NCI-H2227 (cell line): ENCODE measurements at regions not wholly inside any gene's neighbourhood (a gene's known extent, or its start where the extent isn't known, plus 50 kb on each side); places are given as distances from the start of the nearest gene placed in this dataset.

Source experiments
- DNase-seq: peaks from one replicate; lab custom pipeline; 2025; ENCODE audit not compliant: unreplicated experiment; lab: John Stamatoyannopoulos, UW

DNA sequence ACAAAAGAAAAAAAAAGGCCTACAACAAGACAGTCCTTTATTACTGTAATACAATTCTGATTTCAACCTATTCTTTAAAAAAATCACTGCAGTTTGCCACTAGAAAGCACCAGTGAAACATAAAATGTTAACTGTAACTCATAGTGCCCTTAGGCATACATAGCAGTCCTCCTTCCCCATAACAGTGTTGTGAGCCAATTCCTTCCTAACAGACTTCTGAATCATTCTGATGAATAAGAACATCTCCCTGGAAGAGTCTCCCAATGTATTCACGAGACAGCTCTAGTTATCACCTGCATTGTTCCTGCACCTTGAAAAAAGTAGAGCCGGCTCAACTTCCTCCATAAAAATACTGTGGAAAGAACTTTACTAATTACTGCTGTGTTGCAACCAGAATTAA is 213.6 kb upstream of the FSCB start:
- no peak for DNase-seq

DNA sequence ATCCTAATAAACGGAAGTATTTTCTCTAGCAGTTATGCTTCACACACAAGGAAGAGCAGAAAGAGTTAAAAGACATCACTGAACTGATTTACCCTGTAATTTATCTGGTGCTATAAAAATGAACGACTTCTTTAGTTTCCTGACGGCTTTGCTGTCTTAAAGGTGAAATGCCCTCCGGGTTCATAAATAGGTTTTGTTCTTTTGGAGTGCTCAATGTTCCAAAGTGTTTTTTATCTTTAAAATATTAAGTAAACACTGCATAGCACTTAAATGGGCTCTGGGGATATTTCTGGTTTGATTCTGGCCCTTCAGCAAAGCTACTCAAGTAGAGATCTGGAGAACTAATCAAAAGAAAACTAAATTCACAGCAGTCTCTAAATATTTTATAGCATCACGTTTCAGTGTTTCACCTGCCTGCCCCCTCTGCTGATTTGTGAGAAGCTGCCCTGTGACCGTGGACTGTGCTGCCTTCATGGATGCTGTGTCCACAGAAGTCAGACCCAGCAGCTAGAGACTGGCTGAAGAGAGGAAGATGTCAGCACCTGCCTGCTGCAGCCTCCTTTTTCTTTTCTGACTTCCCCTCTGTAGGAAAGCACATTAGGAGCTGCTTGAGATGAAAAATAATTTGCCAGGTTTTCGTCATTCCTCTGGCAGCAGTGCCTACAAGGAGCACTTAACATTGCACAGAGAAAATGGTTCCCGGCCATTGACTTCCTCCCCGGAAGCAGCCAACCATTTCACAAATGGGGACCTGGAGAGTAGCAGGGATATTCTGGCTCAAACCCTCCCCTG is 205.1 kb upstream of the FSCB start:
- no peak for DNase-seq

DNA sequence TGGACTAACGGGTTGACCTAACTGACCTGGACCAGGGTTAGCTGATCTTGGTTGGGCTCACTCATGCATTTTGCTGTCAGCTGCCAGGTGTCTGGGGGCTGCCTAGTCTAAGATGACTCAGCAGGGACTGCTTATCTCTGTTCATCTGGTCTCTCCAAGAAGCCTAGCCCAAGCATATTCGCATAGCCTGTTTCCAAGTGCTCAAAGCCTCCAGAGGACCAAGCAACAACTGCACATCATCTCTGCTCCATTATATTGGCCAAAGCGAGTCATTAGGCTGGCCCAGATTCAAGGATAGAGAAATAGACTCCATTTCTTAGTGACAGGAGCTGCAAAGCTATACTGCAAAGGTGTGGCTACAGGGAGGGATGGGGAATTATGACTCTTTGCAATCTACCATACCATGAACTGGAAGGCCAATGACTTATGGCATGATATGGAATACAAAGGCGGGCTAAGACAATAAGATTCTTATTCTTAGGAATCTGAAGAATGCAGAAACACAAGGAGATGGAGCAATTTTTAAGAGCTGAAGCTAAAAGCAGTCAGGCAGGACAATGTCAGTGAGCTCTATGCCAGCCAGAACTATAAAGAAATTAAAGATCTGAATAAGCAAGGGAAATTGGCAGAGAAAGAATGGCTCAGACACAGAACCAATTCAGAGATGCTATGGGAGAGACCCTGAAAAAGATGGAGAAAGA is 194.6 kb upstream of the FSCB start:
- no peak for DNase-seq

DNA sequence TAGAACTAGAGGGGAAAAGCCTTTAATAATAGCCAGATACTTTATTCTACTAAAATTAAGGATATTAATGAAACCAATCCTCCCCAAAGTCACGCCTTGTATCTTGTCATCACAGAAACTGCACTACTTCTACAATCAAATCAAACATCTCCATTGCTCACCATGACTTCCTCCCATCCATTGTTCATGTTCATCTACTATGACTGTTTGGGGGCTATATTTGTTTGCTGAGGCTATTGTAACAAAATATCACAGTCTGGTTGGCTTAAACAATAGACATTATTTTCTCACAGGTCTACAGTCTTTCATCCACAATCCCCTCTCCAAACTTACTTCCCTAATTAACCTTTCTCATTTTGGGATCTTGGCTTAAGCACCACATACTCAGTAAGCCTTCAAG is 193.6 kb upstream of the FSCB start:
- DNase-seq: no peak

DNA sequence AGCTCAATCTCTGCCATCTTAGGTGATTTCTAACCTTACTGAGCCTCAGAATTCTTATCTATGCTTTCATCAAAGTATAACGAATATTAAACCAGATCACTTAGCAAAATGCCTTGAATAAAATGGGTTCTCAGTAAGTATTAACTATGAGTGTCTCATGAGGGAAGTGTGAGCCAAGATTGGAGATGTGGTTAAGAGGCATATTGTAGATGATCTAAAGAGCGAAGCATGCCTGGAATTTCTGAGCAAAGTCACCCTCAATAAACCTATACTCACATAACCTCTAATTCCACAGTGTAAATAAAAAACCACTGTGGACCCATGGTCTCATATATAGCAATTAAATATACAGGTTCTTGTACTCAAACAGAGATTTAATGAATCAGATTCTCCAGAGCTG is 193.1 kb upstream of the FSCB start:
- no peak for DNase-seq

DNA sequence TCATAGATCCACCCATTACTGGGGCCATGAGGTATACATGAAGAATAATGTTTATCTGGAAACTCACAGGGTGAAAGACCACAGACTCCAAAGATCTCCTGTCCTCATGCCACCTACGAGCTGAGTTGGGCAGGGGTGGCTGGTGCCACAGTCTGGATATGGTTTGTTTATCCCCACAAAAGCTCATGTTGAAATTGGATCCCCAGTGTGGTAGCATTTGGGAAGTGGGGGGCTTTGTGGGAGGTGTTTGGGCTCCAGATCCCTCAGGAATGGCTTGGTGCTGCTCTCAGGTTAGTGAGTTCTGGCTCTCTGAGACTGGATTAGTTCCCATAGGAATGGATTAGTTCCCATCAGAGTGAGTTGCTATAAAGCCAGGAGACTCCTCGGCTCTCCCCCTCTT is 192.3 kb upstream of the FSCB start:
- no peak for DNase-seq

DNA sequence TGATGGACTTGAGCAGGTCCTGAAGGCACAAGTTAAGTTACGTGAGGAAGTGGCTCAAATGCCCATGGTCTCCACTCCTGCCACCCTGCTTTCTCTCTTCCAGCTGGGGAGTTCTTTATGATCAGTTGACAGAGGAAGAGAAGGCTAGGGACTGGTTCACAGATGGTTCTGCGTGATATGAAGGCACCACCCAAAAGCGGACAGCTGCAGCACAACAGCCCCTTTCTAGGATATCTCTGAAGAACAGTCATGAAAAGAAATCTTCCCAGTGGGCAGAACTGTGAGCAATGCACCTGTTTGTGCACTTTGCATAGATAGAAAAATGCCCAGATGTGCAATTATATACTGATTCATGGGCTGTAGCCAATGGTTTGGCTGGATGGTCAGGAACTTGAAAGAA is 162.4 kb upstream of the FSCB start:
- no peak for DNase-seq

DNA sequence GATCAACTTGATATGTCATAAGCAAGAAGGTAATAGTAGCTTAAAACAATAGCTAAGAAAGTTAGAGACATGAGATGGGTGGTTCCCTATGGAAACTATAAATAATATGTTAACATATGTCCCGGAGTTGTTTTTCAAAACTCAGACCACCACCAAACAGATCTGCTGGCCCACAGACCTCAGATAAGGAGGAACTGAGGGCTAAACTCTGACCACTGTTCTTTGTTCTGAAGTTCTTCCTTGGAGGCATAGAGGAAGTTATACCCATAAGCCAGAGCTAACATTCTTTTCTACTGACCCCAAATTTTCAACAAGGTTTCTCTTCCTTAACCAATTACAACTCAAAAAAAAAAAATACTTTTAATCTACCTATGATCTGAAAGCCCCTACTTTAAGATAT is 156.1 kb upstream of the FSCB start:
- no peak for DNase-seq

DNA sequence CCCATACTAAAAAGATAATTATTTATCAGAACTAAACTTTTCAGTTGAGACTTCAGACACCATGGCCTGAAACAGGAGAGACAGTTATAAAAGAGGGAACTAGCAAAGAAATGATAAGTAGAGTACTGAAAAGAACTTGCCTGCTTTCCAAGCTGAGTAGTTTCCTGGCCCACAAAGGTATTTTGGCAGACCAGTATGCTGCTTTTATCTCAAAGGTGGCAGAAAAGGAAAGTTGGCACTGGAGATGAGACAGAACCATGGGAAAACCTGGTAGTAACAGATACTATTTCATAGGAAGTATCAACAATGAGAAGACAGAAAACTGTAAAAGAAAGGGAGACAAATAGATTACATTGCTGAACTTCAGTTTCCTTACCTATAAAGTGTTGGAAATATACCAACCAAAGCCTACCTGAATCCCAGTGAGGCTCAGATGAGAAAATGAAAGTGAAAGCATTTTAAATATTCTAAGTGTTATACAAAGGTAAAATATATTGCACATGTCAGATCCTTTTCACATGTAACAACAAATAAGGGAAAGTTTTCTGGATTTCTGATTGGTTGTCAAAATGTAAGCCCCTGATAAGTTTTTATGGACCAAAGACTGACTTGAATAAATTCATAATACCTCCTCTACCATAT is 155.3 kb upstream of the FSCB start:
- DNase-seq: no peak

DNA sequence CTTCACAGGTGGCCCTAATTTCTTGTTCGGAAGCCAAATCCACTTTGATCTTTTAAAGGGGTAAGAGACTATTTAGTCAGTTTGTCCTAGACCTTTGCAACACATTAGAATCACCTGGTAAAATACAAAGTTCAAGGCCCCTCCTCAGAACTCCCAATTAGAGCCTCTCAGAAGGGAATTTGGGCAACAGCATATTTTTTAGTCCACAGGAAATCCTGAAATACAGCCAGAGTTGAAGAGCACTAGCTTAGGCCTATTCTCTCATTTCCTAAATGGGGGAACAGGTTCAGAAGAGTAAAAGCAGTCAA is 151.3 kb upstream of the FSCB start:
- no peak for DNase-seq

DNA sequence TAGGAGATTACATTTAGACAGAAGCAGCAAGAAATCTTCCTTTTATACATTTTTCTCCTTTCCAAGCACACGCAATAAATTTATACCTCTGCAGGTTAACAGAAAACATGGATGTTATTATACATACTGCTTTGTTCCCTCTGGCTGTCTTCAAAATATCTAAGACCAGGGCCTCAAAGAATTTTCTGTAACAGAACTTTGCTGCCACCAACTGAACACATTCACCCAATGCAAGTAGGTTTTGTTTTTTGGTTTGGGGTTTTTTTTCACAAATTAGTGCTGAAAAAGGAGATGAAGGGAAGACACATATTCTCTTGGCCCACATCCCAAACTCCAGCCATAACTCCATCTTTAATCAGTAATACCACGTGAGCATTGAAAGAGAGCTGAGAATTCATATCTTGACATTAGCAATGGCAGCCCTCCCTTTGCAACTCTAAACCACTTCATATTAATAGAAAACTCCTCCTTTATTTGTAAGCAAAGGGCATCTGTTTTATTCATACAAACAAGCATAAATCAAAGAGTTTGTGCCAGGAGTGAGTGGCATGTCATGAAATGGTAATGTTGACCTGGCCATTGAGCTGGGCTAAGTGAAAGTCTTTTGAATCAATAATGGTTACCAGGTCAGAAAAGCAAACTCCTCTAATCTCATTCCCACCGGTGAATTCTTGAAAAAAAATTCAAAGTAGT is 150.8 kb upstream of the FSCB start:
- no peak for DNase-seq

DNA sequence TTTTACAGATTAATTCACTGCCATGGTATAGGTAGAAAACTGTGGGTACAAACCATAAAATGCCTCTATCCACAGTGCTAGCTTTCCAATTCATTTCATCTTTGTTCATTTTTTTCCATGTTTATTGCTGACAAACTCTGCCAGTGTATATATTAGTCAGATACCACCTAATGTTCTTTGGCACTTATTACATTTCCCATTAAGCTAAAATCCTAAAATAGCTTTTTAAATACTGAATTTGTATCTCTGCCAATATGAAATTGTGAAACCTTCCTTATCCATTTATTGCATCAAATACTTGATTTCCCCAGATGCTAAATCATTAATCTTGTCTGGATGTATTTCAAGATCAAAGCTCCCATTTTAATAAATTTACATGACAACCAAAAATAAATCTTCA is 150.1 kb upstream of the FSCB start:
- DNase-seq: no peak

DNA sequence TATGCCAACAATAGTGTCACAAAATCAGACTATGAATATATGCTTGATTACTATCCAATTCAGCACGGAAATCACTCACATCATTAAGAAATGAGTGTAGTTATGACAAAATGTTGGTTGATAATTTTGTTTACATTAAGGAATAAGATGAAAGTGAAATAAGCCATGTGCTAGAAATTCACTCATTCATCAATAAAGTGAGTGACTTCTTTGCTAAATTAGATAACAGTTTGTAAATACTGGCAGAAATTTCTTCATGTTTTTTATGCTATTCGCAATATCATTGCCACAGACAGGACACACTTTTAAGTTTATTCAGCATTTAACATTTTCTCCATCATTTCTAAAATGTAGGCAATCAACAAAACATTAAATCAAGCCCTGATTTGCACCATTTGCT is 147.5 kb upstream of the FSCB start:
- no peak for DNase-seq

DNA sequence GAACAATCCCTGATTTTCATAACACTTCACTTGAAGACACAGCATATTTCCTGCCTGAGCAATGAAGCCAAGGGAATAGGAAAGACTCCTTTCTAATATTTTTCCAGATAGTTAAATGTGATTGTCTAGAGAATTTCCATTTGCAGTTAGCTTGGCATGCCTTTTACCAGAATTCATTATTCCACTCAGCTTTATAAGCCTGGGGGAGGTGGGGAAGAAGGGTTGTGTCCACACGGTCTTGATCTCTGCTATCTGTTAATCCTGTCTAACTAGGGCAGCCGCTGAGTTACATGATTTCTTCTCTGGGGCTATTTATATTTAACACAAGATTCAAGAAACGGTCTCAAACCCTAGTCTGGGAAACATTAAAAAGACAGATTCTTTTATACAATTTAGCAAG is 146.6 kb upstream of the FSCB start:
- DNase-seq: no peak

DNA sequence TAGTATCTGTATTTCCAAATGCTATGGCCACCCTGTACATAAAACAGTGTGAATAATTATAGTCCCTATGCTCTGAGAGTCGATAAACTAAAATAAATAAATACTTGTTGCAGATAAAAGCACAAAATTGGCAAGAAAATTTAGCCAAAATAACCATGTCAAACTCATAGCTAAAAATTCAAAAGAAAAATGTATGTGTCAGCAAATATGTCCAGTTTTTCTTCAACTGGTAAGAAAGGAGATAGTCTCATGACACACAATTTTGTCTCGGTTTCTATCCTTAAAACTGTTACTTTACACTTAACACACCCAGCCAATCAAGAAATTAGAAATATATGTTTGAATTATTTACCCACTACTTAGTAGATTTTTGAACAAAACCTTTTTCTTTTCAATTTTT is 145.6 kb upstream of the FSCB start:
- DNase-seq: no peak

DNA sequence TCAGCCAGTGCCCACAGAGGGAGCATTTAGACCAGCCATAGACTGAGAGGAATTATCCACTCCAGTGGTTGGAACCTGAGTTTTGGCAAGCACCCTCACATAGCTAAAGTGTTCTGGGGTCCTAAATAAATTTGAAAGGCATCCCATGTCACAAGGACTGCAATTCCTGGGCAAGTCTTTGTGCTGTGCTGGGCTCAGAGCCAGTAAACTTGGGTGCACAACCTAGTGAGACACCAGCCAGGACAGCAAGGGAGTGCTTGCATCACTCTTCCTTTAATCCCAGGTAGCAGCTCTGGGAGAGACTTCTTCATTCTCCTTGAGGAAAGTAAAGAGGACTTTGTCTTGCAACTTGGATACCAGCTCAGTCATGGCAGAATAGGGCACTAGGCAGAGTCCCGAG is 142.0 kb upstream of the FSCB start:
- no peak for DNase-seq

DNA sequence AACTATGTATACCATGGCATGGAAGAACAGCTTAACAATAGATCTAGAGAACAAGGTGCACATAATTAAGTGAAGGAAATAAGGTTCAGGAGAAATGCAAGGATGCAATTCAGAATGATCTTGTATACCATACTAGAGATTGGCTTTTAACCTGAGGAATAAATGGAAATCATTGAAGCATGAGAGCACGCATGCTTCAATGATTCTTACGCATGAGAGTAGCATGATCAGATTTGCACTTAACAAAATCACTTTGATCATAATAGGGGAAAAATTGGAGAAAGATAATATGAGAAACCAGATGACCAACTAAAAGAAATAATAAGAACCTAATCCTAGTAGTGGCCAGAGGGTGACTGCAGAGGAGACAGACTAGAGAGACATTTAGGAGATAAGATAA is 133.3 kb upstream of the FSCB start:
- no peak for DNase-seq

DNA sequence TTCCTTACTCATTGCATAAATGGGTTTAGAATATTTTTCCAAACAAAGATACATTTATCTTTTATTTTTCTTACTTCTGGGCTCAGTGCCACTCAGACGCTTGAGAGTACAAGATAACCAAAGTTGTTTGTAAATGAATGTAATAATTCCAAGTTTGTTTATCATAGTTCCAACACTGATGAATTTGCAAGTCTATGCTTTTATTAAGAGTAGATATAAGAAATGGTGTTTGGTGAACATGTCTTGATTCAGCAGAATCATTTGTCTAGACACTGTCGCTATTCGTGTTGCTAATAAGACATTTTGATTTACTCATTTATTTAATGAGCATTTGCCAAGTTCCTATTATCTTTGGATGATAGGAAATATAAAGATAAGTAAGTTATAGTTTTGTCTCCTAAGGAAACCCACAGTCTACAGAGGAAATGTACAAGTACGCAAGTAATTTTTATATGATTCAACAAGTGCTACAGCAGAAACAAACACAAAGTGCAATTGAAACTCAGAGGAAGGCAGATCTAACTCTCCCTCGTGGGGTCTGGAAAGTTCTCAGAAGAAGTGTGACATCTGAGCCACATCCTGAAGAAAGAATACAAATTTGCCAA is 132.8 kb upstream of the FSCB start:
- no peak for DNase-seq

DNA sequence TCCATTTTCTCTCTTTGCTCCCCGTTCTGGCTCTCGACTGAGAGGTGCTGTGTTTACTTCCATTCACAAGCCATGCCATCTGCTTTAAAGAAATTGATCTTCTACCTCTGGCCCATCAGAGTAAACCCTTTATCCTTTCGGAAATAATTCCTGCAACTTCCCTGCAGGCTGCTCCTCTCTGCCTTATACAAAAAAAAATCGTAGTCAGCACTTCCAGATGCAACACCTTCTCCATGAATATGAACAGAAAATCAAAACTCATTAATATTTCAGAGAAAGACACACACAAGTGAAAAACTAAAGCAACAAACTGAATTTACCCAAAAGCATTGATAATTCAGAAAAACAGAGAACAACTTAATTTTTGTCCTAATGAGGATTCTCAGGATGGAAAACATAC is 127.6 kb upstream of the FSCB start:
- DNase-seq: no peak

DNA sequence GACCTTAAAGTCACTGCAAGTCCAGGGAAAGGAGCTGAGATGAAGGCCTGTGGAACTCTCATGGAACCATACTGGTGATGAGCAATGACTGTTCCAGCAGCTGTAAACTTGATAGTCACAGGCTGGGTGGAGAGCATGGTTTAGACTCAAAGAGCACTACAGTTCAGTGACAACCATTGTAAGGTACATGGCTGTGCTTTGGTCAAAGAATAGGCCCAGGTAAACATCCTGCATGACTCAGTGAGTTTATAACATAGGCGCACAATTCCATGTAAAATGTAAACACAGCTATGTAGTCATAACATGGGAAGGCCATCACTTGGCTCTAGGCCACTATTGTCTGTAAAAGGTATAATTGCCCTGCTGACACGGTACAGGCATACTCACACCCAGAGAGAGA is 119.3 kb upstream of the FSCB start:
- no peak for DNase-seq

DNA sequence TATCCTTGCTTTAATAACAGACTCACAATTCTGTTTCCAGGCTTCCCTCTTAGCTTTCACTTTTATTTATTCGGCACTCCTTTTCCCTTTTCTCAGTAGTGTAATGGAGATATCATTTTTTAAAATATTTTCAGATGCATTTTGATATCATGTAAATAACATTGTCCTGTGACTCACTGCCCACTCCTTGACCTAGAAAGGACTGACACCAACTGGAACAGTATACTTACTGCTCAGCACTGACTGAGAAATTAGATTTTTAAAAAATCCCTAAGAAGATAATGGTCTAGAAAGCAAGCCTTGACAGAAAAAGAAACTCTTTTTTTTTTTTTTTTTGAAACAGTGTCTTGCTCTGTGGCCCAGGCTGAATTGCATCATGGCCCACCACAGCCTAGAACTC is 118.0 kb upstream of the FSCB start:
- no peak for DNase-seq
